B cell (primary cell): ENCODE measurements at regions not wholly inside any gene's neighbourhood (a gene's known extent, or its start where the extent isn't known, plus 50 kb on each side); places are given as distances from the start of the nearest gene placed in this dataset.

Experiments used
- ATAC-seq: fragments of 200-7000 bp; cut with Tn5 transposase; one replicate; pipeline ENCODE4 v1.10.0; 2021; ENCODE audit warnings: low read depth, mild to moderate bottlenecking, moderate number of reproducible peaks, moderate library complexity
- CTCF ChIA-PET: fragments of 350-600 bp; sonication (Branson Sonifier 250); formaldehyde crosslinking; loops from one replicate; lab custom pipeline; 2021; ENCODE audit warnings: antibody characterized with exemption, inconsistent platforms; lab: Charles Lee
- POLR2A ChIA-PET: fragments of 350-600 bp; sonication (Branson Sonifier 250); formaldehyde crosslinking; loops from one replicate; lab custom pipeline; 2021; ENCODE audit warnings: antibody characterized with exemption; lab: Charles Lee
- DNase-seq: peaks from one replicate; pipeline ENCODE4 v3.0.0; 2013
- H2AFZ ChIP-seq: 2 replicates; pipeline ENCODE4 v1.6.1; 2012; ENCODE audit warnings: mild to moderate bottlenecking, low read depth, low read length; ENCODE audit not compliant: insufficient read depth, poor library complexity, severe bottlenecking
- H3K27ac ChIP-seq, 2 donors: 1 replicate in 1 of 2; 2 replicates in 1 of 2; pipeline ENCODE4 v1.5.1; 2012 to 2013; ENCODE audit warnings: low read length in 2 of 2, mild to moderate bottlenecking in 2 of 2, moderate library complexity in 1 of 2
- H3K27me3 ChIP-seq, 4 experiments: fragments of 200-600 bp in 1 of 4; sonication (generic) in 1 of 4; replicated peaks in 1 of 4; 1 replicate in 2 of 4; 2 replicates in 2 of 4; pipeline versions ENCODE4 v1.6.1 to v1.7.0; 2013 to 2016; ENCODE audit warnings: low read length in 3 of 4, mild to moderate bottlenecking in 2 of 4, mixed read lengths in 1 of 4, moderate library complexity in 1 of 4; ENCODE audit not compliant: insufficient read depth in 4 of 4, control insufficient read depth in 3 of 4; ENCODE audit errors: control extremely low read depth in 1 of 4
- H3K36me3 ChIP-seq, 2 experiments: replicated peaks in 1 of 2; 1 replicate in 1 of 2; 2 replicates in 1 of 2; pipeline versions ENCODE4 v1.6.1 to v1.7.1; 2013; ENCODE audit warnings: low read length in 1 of 2; ENCODE audit not compliant: insufficient read depth in 2 of 2, control insufficient read depth in 1 of 2; ENCODE audit errors: control extremely low read depth in 1 of 2, extremely low read depth in 1 of 2
- H3K4me1 ChIP-seq, 2 donors: fragments of 200-600 bp in 1 of 2; sonication (generic) in 1 of 2; 1 replicate in 1 of 2; 2 replicates in 1 of 2; pipeline versions ENCODE4 v1.5.1 to v1.6.1; 2013 to 2017; ENCODE audit warnings: low read length in 2 of 2; ENCODE audit not compliant: control insufficient read depth in 2 of 2, insufficient read depth in 2 of 2
- H3K4me2 ChIP-seq: replicated peaks from 2 replicates; pipeline ENCODE3; 2012; ENCODE audit warnings: mild to moderate bottlenecking, low read depth, low read length; ENCODE audit not compliant: poor library complexity, severe bottlenecking
- H3K4me3 ChIP-seq, 5 experiments: fragments of 200-600 bp in 1 of 5; sonication (generic) in 1 of 5; 1 replicate in 3 of 5; 2 replicates in 2 of 5; pipeline versions ENCODE4 v1.5.1 to v1.7.0; 2011 to 2016; ENCODE audit warnings: low read length in 4 of 5, mild to moderate bottlenecking in 4 of 5, low read depth in 2 of 5, control low read depth in 1 of 5, moderate library complexity in 1 of 5; ENCODE audit not compliant: insufficient read depth in 1 of 5; ENCODE audit errors: control extremely low read depth in 1 of 5, extremely low read depth in 1 of 5
- H3K79me2 ChIP-seq: fragments of 200-600 bp; sonication (generic); one replicate; pipeline ENCODE4 v1.6.0; 2016; ENCODE audit warnings: low read length; ENCODE audit not compliant: control insufficient read depth, insufficient read depth
- H3K9ac ChIP-seq: fragments of 200-600 bp; sonication (generic); 2 replicates; pipeline ENCODE4 v1.6.1; 2017; ENCODE audit warnings: mild to moderate bottlenecking, low read length, moderate library complexity
- H3K9me3 ChIP-seq, 3 donors: one replicate each; pipeline versions ENCODE4 v1.6.1 to v1.7.1; 2013; ENCODE audit warnings: low read length in 2 of 3; ENCODE audit not compliant: control insufficient read depth in 2 of 3, insufficient read depth in 1 of 3; ENCODE audit errors: control extremely low read depth in 1 of 3
- H4K20me1 ChIP-seq: 2 replicates; pipeline ENCODE4 v1.6.0; 2012; ENCODE audit warnings: mild to moderate bottlenecking, low read length; ENCODE audit not compliant: insufficient read depth, control insufficient read depth, poor library complexity, severe bottlenecking
- H3K27ac Mint-ChIP-seq: one replicate; pipeline ENCODE4 v1.8.0; 2021; ENCODE audit warnings: mixed read lengths
- H3K27me3 Mint-ChIP-seq: one replicate; pipeline ENCODE4 v1.8.0; 2021; ENCODE audit warnings: mixed read lengths
- H3K4me1 Mint-ChIP-seq: one replicate; pipeline ENCODE4 v1.8.0; 2021; ENCODE audit warnings: mixed read lengths
- H3K4me3 Mint-ChIP-seq: one replicate; pipeline ENCODE4 v1.8.0; 2021; ENCODE audit warnings: mixed read lengths
- H3K9me3 Mint-ChIP-seq: one replicate; pipeline ENCODE4 v1.8.0; 2022; ENCODE audit warnings: mixed read lengths; ENCODE audit not compliant: insufficient read depth
- CTCF ChIP-seq: fragments of 200-600 bp; IDR thresholded peaks from one replicate; pipeline ENCODE4 v1.8.0; 2022; ENCODE audit warnings: antibody characterized with exemption, mild to moderate bottlenecking
- EZH2 ChIP-seq: IDR thresholded peaks from 2 replicates; pipeline ENCODE4 v1.6.1; 2012; ENCODE audit warnings: borderline replicate concordance, low read depth, mild to moderate bottlenecking, moderate library complexity, low read length; ENCODE audit not compliant: insufficient read depth, poor library complexity, severe bottlenecking
- WGBS: methylation state at CpG from one replicate; pipeline ENCODE4 v1.1.5; 2013; ENCODE audit warnings: missing lambda C conversion rate; ENCODE audit not compliant: insufficient coverage; 5-methylcytosine and 5-hydroxymethylcytosine counted together
- intact Hi-C: fragments of 100-400 bp; cut with micrococcal nuclease; formaldehyde crosslinking; loops from one replicate; pipeline ENCODE4 v1.10.0; 2022

- Mint-ChIP-seq H3K27ac (no peak overlapping the region), H3K9me3 (peaks cover 2% of the 10 kb centered on the region), H3K27me3 (peaks cover 12% of the 10 kb centered on the region), H3K4me1 (no peaks in the 10 kb centered on the region), H3K4me3 (no peak overlapping the region)
- no peaks in the 10 kb centered on the region for H3K36me3 ChIP-seq
- ATAC-seq (no peak), DNase-seq (no peak)
- no peaks in the 10 kb centered on the region for H3K4me1 ChIP-seq
- WGBS: no CpG with 5 or more reads among the region's 4 CpGs
- intact Hi-C loops: no loop called here
- H3K27me3 ChIP-seq: no peaks in the 10 kb centered on the region
- no peak for TF ChIP-seq CTCF
- no peaks in the 10 kb centered on the region for H4K20me1 ChIP-seq
- ChIA-PET CTCF (no interaction called here), POLR2A (no interaction called here)
- no peak overlapping the region for H3K9ac ChIP-seq
- H3K9me3 ChIP-seq: peaks cover 3 to 7% (median 5%) of the 10 kb centered on the region in 3 donors
- no peak overlapping the region for H3K4me3 ChIP-seq
- H3K4me2 ChIP-seq: no peak overlapping the region
- no peaks in the 10 kb centered on the region for H3K79me2 ChIP-seq
- no peak overlapping the region for H2AFZ ChIP-seq
- H3K27ac ChIP-seq: no peak overlapping the region
Observed at GRCh38 chr1:199813198-199813597, 214.3 kb upstream of the NR5A2 start.

- peaks cover 2% of the 10 kb centered on the region for H3K9me3 Mint-ChIP-seq
- H3K9ac ChIP-seq: no peak overlapping the region
- H3K27ac Mint-ChIP-seq: no peak overlapping the region
- H3K4me3 ChIP-seq: no peak overlapping the region
- ATAC-seq (no peak), DNase-seq (no peak)
- intact Hi-C loops: no loop called here
- H3K27ac ChIP-seq: no peak overlapping the region
- H3K4me1 ChIP-seq: no peaks in the 10 kb centered on the region
- peaks cover 2 to 7% (median 5%) of the 10 kb centered on the region in 3 donors for H3K9me3 ChIP-seq
- POLR2A ChIA-PET: no interaction called here
- H4K20me1 ChIP-seq: no peaks in the 10 kb centered on the region
- H3K4me2 ChIP-seq: no peak overlapping the region
- H3K36me3 ChIP-seq: no peaks in the 10 kb centered on the region
- 83% methylated on average over 1 of the region's 3 CpGs for WGBS
- H3K4me1 Mint-ChIP-seq: no peaks in the 10 kb centered on the region
- no peak overlapping the region for H2AFZ ChIP-seq
- H3K27me3 Mint-ChIP-seq: peaks cover 26% of the 10 kb centered on the region
- H3K27me3 ChIP-seq: no peaks in the 10 kb centered on the region
- H3K79me2 ChIP-seq: no peaks in the 10 kb centered on the region
- no peak overlapping the region for H3K4me3 Mint-ChIP-seq
- CTCF ChIA-PET: no interaction called here
- TF ChIP-seq EZH2 (no peak), CTCF (no peak)
Observed at GRCh38 chr1:199815947-199816346, 211.6 kb upstream of the NR5A2 start.
